Caco-2 (cell line): ENCODE measurements at regions not wholly inside any gene's neighbourhood (a gene's known extent, or its start where the extent isn't known, plus 50 kb on each side); places are given as distances from the start of the nearest gene placed in this dataset.

Experiments used
- BruUV-seq: library from RNA; stranded (reverse); fragments of 400-500 nt; replicated peaks from 2 replicates; lab custom pipeline; 2021; lab: Mats Ljungman, UMichigan
- CTCF ChIA-PET: fragments of 300-600 bp; sonication (Branson Sonifier 250); formaldehyde crosslinking; loops from one replicate; lab custom pipeline; 2022; ENCODE audit warnings: antibody characterized with exemption; lab: Charles Lee
- POLR2A ChIA-PET: fragments of 300-600 bp; sonication (Branson Sonifier 250); formaldehyde crosslinking; loops from one replicate; lab custom pipeline; 2022; ENCODE audit warnings: antibody characterized with exemption; lab: Charles Lee
- DNase-seq, 2 experiments: peaks; one replicate each; pipeline versions ENCODE4 v3.0.0 to v3.0.0-alpha.2; 2020 to 2022
- H3K27me3 ChIP-seq: replicated peaks from 2 replicates; pipeline ENCODE4 v1.6.0; 2011; ENCODE audit warnings: low read length; ENCODE audit not compliant: control insufficient read depth, insufficient read depth
- H3K36me3 ChIP-seq: 2 replicates; pipeline ENCODE4 v1.5.1; 2011; ENCODE audit warnings: low read length; ENCODE audit not compliant: control insufficient read depth, insufficient read depth
- H3K4me1 ChIP-seq: fragments of 250-450 bp; sonication (Bioruptor Pico); 2 replicates; pipeline ENCODE4 v1.5.1; 2020; ENCODE audit warnings: mild to moderate bottlenecking
- H3K4me3 ChIP-seq: 2 replicates; pipeline ENCODE4 v1.5.1; 2011; ENCODE audit warnings: low read depth, mild to moderate bottlenecking, control low read depth, low read length
- H3K9me3 ChIP-seq: fragments of 250-450 bp; sonication (Bioruptor Pico); 2 replicates; pipeline ENCODE4 v1.5.1; 2020; ENCODE audit warnings: mild to moderate bottlenecking, moderate library complexity
- H3K27ac Mint-ChIP-seq: one replicate; pipeline ENCODE4 v1.8.0; 2022; ENCODE audit warnings: mixed read lengths; ENCODE audit not compliant: unreplicated experiment
- H3K27me3 Mint-ChIP-seq: one replicate; pipeline ENCODE4 v1.8.0; 2022; ENCODE audit warnings: mixed read lengths; ENCODE audit not compliant: insufficient read depth, unreplicated experiment
- H3K36me3 Mint-ChIP-seq: one replicate; pipeline ENCODE4 v1.8.0; 2022; ENCODE audit warnings: mild to moderate bottlenecking, mixed read lengths; ENCODE audit not compliant: insufficient read depth, unreplicated experiment
- H3K4me1 Mint-ChIP-seq: one replicate; pipeline ENCODE4 v1.8.0; 2022; ENCODE audit warnings: low read depth, mixed read lengths; ENCODE audit not compliant: unreplicated experiment
- H3K4me3 Mint-ChIP-seq: one replicate; pipeline ENCODE4 v1.8.0; 2022; ENCODE audit warnings: mild to moderate bottlenecking, moderate library complexity, mixed read lengths; ENCODE audit not compliant: unreplicated experiment
- H3K9me3 Mint-ChIP-seq: one replicate; pipeline ENCODE4 v1.8.0; 2022; ENCODE audit warnings: mixed read lengths; ENCODE audit not compliant: unreplicated experiment
- CTCF ChIP-seq, 2 experiments: fragments of 200-600 bp in 1 of 2; IDR thresholded peaks; 1 replicate in 1 of 2; 2 replicates in 1 of 2; pipeline versions ENCODE4 v1.5.1 to v1.8.0; 2011 to 2022; ENCODE audit warnings: antibody characterized with exemption in 1 of 2, control low read depth in 1 of 2, inconsistent platforms in 1 of 2, low read depth in 1 of 2, low read length in 1 of 2, mild to moderate bottlenecking in 1 of 2, moderate library complexity in 1 of 2; ENCODE audit not compliant: insufficient read depth in 1 of 2, severe bottlenecking in 1 of 2, unreplicated experiment in 1 of 2
- intact Hi-C: fragments of 100-400 bp; cut with micrococcal nuclease; formaldehyde crosslinking; loops from one replicate; pipeline ENCODE4 v1.10.0; 2022; ENCODE audit not compliant: unreplicated experiment

GRCh38 chr6:155974359-155974758 is 518.7 kb upstream of the NOX3 start:
- Histone ChIP-seq H3K4me3 (no peak overlapping the region), H3K9me3 (no peaks in the 10 kb centered on the region), H3K4me1 (no peaks in the 10 kb centered on the region), H3K36me3 (no peaks in the 10 kb centered on the region), H3K27me3 (no peaks in the 10 kb centered on the region)
- Mint-ChIP-seq H3K27me3 (peaks cover 6% of the 10 kb centered on the region), H3K36me3 (no peaks in the 10 kb centered on the region), H3K4me3 (no peak overlapping the region), H3K27ac (no peak overlapping the region), H3K4me1 (peaks cover 8% of the 10 kb centered on the region), H3K9me3 (no peaks in the 10 kb centered on the region)
- BruUV-seq, result no TSS peak
- no peak for DNase-seq
- TF ChIP-seq CTCF (IDR thresholded peaks at IDR 0.05; ENCODE audit: insufficient read depth in 1 of 2, low read depth in 1 of 2, low read length in 1 of 2, severe bottlenecking in 1 of 2, unreplicated experiment in 1 of 2), result no peak
- ChIA-PET POLR2A (no interaction called here), CTCF (no interaction called here)
- intact Hi-C loops, result no loop called here

- no peaks in the 10 kb centered on the region for H3K27me3 ChIP-seq
- H3K4me1 ChIP-seq, result no peaks in the 10 kb centered on the region
- intact Hi-C loops, result no loop called here
- H3K27me3 Mint-ChIP-seq, result peaks cover 6% of the 10 kb centered on the region
- DNase-seq, result no peak
- H3K9me3 Mint-ChIP-seq, result no peaks in the 10 kb centered on the region
- no peak overlapping the region for H3K4me3 Mint-ChIP-seq
- H3K4me3 ChIP-seq, result no peak overlapping the region
- BruUV-seq, result no TSS peak
- H3K36me3 ChIP-seq, result no peaks in the 10 kb centered on the region
- no peak for TF ChIP-seq CTCF (IDR thresholded peaks at IDR 0.05; ENCODE audit: insufficient read depth in 1 of 2, low read depth in 1 of 2, low read length in 1 of 2, severe bottlenecking in 1 of 2, unreplicated experiment in 1 of 2)
- POLR2A ChIA-PET, result no interaction called here
- no peak overlapping the region for H3K27ac Mint-ChIP-seq
- no peaks in the 10 kb centered on the region for H3K9me3 ChIP-seq
- no peaks in the 10 kb centered on the region for H3K36me3 Mint-ChIP-seq
- CTCF ChIA-PET, result no interaction called here
- peaks cover 8% of the 10 kb centered on the region for H3K4me1 Mint-ChIP-seq
Observed at GRCh38 chr6:155970876-155971708, 515.5 kb upstream of the NOX3 start.

GRCh38 chr6:155970472-155970871 is 514.8 kb upstream of the NOX3 start:
- CTCF ChIA-PET, result no interaction called here
- H3K4me1 ChIP-seq, result no peaks in the 10 kb centered on the region

More at GRCh38 chr6:155970472-155970871, 514.8 kb upstream of the NOX3 start:
- POLR2A ChIA-PET, result no interaction called here
- no peak for TF ChIP-seq CTCF (IDR thresholded peaks at IDR 0.05; ENCODE audit: insufficient read depth in 1 of 2, low read depth in 1 of 2, low read length in 1 of 2, severe bottlenecking in 1 of 2, unreplicated experiment in 1 of 2)
- no peak overlapping the region for H3K4me3 ChIP-seq
- Mint-ChIP-seq H3K36me3 (no peaks in the 10 kb centered on the region), H3K4me3 (no peak overlapping the region), H3K9me3 (no peaks in the 10 kb centered on the region), H3K27me3 (peaks cover 6% of the 10 kb centered on the region), H3K4me1 (peaks cover 8% of the 10 kb centered on the region), H3K27ac (no peak overlapping the region)
- intact Hi-C loops, result no loop called here
- no TSS peak for BruUV-seq
- no peaks in the 10 kb centered on the region for H3K27me3 ChIP-seq
- H3K36me3 ChIP-seq, result no peaks in the 10 kb centered on the region
- H3K9me3 ChIP-seq, result no peaks in the 10 kb centered on the region
- no peak for DNase-seq
